Fibroblast of villous mesenchyme (primary cell): ENCODE measurements at regions not wholly inside any gene's neighbourhood (a gene's known extent, or its start where the extent isn't known, plus 50 kb on each side); places are given as distances from the start of the nearest gene placed in this dataset.

Source experiments
- DNase-seq: peaks from one replicate; pipeline ENCODE4 v3.0.0-alpha.2; 2010; ENCODE audit warnings: low read depth
- H3K4me3 ChIP-seq: 2 replicates; pipeline ENCODE4 v1.5.1; 2011; ENCODE audit warnings: low read depth, mild to moderate bottlenecking, low read length
- TF ChIP-seq, protein P1 (sequence below): IDR thresholded peaks from 2 replicates; pipeline ENCODE4 v1.5.1; 2012; ENCODE audit warnings: low read depth, mild to moderate bottlenecking, low read length; ENCODE audit not compliant: insufficient read depth

DNA sequence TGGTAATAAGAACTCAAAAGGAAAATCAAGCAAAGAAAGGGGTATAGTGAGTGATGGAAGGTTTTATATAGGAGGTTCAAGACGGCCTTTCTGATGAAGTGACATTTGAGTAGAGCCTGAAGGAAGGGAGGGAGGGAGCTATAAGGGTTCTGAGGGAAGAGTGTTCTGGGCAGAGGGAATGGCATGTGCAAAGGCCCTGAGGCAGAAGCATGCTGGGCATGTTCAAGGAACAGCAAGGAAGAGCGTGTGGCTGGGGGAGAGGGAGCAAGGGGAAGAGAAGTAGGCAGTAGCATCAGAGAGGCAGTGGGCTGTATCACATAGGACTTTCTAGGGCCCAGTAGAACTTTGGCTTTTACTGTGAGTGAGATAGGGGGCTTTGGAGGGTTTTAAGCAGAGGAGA, 108.9 kb upstream of the NAV2 start:
- TF ChIP-seq, protein P1, sequence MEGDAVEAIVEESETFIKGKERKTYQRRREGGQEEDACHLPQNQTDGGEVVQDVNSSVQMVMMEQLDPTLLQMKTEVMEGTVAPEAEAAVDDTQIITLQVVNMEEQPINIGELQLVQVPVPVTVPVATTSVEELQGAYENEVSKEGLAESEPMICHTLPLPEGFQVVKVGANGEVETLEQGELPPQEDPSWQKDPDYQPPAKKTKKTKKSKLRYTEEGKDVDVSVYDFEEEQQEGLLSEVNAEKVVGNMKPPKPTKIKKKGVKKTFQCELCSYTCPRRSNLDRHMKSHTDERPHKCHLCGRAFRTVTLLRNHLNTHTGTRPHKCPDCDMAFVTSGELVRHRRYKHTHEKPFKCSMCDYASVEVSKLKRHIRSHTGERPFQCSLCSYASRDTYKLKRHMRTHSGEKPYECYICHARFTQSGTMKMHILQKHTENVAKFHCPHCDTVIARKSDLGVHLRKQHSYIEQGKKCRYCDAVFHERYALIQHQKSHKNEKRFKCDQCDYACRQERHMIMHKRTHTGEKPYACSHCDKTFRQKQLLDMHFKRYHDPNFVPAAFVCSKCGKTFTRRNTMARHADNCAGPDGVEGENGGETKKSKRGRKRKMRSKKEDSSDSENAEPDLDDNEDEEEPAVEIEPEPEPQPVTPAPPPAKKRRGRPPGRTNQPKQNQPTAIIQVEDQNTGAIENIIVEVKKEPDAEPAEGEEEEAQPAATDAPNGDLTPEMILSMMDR: no peak
- H3K4me3 ChIP-seq: no peak overlapping the region
- DNase-seq: no peak

GRCh38 chr11:19602891-19603290, 109.7 kb upstream of the NAV2 start:
- no peak for DNase-seq
- TF ChIP-seq, protein P1: no peak
- no peak overlapping the region for H3K4me3 ChIP-seq

- no peak overlapping the region for H3K4me3 ChIP-seq
- TF ChIP-seq, protein P1: no peak
- no peak for DNase-seq
Measured at GRCh38 chr11:19602406-19602805, 110.2 kb upstream of the NAV2 start.

- DNase-seq: no peak
- H3K4me3 ChIP-seq: no peak overlapping the region
- TF ChIP-seq, protein P1: no peak
Measured at GRCh38 chr11:19601235-19601634, 111.4 kb upstream of the NAV2 start.

- TF ChIP-seq, protein P1: no peak
- no peak overlapping the region for H3K4me3 ChIP-seq
Measured at GRCh38 chr11:19599681-19600080, 113.0 kb upstream of the NAV2 start.

GRCh38 chr11:19598876-19599486, 113.7 kb upstream of the NAV2 start:
- TF ChIP-seq, protein P1: no peak
- no peak for DNase-seq
- no peak overlapping the region for H3K4me3 ChIP-seq

More at GRCh38 chr11:19599681-19600080, 113.0 kb upstream of the NAV2 start:
- DNase-seq: no peak

GRCh38 chr11:19598456-19598855, 114.2 kb upstream of the NAV2 start:
- no peak overlapping the region for H3K4me3 ChIP-seq
- DNase-seq: no peak
- TF ChIP-seq, protein P1: no peak
